Hippocampal formation (tissue), 2 donors: ENCODE measurements at regions not wholly inside any gene's neighbourhood (a gene's known extent, or its start where the extent isn't known, plus 50 kb on each side); places are given as distances from the start of the nearest gene placed in this dataset.

Experiments used
- DNase-seq, 2 donors: peaks; one replicate each; lab custom pipeline; 2025; lab: John Stamatoyannopoulos, UW

DNA sequence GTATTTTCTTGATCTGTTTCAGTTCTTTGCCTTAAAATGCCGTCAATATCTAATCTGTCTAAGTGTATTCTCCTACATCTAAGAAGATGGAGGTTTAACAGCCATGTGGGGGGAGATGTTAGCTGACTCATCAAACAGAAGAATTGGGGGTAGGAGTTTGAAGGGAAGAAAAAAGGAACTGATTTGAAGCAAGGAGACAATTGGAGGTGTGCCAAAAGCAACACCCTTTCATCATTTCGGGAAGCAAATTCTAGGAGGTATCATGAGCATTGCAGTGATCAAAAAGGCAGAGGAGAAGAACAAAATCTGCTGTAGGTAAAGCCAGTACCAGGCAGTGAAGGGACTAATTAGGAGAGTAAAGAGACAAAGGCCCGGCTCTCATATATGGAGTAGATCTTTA lies 337.3 kb upstream of the TBC1D5 start:
- no peak for DNase-seq

DNA sequence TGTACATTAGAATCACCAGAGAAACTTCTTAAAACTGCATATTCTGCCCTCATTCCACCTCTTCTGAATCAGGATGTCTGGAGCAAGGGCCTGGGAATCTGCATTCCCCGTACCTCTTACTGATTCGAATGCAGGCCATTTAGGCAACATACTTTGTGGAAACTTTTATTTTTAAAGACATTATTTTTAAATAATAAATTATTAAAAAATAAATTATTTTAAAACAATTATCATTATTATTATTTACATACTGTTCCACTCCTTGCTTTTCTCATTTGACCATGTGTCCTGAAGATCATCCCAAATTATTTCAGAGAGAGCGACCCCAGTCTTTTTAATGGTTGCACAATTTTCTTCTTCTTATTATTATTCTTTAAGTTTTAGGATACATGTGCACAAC lies 336.6 kb upstream of the TBC1D5 start:
- DNase-seq: no peak

DNA sequence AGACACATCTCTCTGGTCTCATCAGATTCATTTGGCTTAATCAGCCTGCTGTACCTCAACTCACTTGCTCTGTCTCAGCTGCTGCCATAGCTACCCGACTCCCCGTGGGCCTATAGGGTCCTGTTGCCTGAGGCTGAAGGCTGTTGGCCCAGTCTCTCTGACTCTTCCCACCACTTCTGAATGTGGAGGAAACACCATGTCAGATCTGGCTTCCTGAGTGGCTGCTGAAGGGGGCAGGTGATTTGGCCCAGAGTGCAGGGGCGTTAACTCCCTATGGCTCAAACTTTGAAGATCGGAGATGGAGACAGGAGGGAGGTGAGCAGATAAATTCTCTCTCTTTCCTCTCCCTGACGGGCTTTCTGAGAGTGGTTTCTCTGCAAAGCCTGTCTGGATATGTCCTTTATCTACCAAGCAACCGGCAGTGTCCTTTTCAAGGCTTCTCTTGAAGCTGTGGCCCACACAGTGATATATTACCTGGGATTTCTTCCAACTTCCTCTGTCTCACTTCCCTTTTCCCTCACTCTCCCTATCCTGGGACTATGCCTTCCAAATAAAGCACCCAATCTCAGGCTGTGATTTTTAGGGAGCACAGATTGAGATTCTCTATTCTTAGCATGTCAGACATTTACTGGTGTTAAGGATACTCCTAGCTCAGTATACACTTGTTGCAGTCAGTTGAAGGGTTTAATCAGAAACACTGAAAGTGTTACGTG lies 334.9 kb upstream of the TBC1D5 start:
- no peak for DNase-seq

DNA sequence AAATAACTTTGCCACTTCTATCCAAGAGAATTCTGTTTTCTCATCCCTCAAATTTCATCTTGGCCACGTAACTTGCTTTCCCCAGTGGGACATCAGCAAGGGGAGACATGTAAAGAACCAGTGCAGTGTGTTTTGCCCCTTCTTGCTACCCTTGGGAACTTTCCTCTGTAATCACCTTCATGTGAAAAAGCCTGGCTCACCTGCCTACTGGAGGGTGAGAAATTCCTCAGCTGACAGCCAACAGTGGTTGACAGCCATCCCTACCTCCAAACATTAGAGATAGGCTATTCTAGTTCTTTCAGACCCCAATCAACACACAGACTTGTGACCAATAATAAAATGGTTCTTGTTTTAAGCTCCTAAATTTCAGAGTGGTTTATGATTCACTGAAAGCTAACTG lies 333.9 kb upstream of the TBC1D5 start:
- no peak for DNase-seq

DNA sequence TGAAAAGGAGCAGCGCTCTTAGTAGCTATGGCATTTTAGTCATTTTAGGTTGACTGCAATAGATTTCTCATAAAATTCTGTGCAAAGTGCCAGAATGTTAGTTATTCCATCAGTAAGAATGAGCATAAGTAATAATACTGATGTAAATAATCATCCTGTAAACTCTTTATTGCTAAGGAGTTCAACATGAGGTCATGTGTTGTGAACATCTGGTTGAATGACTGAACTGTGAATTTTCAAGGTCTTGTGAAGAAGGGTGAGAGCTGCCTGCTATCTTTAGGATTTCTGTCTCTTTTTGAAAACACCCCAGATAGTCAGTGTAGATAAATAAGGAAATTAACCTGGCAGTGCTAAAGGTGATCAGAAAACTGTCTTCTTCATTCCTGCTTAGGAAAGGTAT lies 333.4 kb upstream of the TBC1D5 start:
- DNase-seq: no peak

DNA sequence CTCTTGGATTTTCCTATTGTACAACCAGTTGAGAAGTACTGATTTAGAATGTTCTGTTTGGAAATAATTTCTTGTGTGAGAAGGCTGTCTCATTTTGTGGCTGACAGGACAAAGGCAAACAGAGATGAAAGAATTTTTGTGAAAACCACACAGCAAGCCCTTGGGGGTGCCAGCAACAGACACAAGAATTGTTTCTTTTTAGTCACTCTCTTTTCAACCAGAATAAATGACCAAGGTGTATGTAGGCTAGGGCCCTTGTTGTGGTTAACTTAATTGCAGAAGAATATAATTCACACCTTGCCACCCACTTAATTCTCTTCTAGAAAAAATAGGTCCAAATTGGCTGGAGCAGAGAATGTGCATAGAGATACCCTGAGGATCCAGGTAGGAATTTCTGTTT lies 329.4 kb upstream of the TBC1D5 start:
- DNase-seq: no peak

DNA sequence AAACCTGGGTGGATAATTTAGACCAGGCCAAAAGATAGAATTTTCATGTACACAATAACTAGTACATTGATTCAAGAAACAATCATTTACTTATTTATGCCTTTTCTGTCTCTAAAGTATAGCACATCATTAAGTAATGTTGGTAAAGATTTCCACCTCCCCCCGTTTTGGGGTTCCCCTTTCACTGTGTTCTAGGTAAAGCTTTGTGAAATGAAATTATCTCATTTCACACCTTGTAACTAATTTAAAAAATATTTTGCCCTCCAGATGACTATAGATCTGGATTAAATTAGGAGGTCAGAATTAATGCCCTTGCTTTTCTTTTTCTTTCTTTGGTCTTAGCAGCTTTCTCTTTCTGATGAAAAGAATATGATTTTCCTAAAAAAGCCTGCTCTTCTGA lies 328.5 kb upstream of the TBC1D5 start:
- no peak for DNase-seq

DNA sequence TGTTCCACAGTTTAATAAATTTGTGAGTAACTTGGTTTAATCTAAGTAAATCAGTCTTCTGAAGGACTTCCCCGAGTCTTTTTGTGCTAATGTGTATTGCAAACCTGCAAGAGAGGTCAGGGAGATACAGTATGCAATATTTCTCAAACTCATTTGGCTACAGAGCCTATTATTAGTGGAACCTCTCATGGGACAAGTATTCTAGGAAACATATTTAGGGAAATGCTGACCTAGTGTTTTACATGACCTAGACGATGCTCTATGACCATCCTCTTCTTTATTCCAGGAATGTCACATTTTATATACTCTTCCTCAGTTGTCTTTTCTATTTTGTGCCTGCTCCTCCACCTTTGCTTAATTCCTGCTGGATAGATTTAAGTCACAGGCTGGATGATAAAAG lies 327.8 kb upstream of the TBC1D5 start:
- no peak for DNase-seq

DNA sequence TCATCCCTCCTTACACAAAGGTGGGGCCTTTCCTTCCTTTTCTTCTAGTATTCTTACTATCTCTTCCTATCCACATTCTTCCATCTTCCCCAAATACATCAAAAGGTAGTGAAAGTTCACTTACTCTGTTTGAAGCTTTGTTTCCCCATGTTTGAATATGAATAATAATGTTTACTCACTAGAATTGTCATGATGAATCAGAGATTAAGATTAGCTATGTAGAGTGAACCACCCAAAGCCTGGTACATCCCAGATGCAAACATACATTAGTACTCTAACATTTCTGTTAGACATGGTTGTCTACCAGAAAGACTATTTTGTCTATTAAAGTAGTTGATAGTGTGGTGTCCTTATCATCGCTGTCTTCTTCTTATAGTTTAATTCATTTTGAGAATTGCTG lies 327.1 kb upstream of the TBC1D5 start:
- no peak for DNase-seq

DNA sequence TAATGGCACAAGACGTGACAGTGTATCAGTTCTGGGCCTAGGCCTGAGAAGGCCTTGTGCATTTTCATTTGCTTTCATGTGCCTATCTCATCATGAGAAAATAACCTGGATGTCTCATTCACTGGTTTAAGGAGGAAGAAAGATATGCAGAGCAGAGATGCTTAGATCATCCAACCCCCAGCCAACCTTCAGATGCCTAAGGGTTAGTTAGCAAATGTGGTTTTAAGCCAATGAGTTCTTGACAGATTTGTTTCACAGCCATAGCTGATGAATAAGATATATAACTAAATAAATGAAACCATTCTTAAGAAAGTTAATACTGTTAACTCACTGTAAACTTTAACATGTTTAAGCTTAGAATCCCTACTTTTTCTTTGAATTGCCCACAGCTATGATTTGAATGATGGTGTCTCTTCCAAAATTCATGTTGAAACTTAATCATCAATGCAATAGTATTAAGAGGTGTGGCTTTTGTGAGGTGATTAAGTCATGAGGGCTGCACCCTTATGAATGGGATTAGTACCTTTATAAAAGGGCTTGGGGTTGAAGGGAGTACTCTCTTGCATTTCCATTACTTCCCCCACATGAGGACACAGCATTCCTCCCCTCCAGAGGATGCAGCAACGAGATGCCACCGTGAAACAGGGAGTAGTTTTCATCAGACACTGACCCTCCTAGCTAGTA lies 324.6 kb upstream of the TBC1D5 start:
- DNase-seq: no peak

DNA sequence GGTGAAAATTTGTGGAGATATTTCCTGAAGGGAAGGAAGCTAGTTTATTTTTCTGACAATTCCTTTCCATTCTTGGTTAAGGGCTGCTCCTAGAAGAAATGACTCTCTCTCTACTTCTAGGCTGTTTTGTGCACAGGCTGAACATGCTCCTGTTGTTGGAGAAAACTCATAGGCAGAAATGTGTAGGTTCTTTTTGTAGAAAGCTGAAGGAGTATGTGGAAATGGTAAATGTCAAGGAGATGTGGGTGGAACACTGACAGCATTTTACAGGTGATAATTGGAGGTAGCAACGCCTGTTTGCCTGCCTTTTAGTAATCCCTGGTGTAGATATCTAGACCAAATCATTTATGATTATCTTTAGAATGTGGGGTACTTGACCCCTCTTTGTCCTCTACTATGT lies 322.2 kb upstream of the TBC1D5 start:
- DNase-seq: no peak

DNA sequence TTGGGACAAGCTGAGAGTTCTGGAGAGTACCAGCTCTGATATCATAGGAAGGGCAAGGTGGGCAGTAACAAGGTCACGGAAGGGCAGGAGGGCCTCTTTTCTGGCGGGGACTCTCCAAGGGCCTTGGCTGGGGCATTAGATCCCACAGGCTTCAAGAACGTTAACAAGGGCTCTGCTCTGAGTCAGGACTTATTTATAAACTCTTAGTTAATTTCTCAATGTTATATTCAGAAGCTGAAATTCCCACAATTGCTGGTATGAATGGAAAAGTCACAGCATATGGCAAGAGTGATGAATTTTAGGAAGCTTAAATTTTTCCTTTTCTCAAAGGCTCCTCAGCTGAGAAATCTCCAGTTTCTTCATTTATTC lies 320.2 kb upstream of the TBC1D5 start:
- DNase-seq: no peak

DNA sequence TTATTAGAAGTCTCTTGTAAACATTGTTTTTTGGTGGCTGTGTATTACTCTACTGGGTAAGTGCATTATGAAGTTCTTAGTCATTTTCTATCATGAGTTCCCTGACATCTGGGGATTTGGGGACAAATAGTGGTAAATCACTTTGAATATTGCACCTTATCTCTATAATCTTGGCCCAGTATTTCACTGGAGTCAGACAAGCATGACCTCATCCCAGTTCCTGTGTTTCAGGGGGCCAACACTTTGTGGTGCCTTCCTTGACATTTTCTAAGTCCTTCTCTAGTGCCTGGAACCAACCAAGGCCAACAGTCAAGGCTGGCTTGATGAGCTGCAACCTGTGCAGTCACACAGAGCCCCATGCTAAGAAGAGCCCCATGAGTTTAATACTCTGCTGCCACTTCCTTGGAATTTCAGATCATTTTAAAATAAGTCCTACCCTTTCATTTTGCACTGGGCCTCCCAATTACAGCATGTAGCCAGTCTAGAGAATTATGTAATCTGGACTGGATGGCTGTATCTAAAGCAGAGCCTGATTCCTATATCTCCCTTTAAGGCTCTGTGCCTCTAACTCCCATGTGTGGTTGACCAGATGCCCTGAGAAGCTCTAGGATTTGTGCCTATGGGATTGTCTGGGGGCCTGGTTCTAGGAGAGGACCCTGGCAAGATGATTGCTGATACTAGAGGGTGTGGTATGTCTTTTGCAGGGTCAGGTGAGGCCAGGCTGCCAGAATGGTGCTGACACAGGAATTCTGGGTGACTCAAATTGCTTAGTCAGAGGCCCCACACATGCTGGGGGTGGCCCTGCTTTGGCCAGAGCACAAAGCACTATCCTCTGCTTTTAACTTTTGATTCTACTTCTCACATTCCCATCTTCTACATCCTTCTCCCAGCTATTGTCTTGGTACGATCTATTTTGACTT lies 319.6 kb upstream of the TBC1D5 start:
- no peak for DNase-seq

DNA sequence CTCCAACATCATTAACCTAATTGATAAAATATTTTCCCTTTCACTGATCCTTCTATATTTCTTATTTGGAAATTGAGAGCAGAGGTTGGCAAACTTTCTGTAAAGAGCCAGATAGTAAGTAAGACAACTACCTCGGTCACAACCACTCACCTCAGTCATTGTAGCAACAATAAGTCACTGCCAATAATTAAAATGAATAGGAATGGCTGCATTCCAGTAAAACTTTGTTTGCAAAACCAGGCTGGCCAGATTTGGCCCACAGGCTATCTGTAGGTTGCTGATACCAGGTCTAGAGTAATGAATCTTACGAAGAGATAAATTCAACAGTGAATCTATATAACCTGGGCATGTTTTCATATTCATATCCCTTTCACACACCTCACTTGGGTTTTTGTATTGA lies 316.2 kb upstream of the TBC1D5 start:
- no peak for DNase-seq

DNA sequence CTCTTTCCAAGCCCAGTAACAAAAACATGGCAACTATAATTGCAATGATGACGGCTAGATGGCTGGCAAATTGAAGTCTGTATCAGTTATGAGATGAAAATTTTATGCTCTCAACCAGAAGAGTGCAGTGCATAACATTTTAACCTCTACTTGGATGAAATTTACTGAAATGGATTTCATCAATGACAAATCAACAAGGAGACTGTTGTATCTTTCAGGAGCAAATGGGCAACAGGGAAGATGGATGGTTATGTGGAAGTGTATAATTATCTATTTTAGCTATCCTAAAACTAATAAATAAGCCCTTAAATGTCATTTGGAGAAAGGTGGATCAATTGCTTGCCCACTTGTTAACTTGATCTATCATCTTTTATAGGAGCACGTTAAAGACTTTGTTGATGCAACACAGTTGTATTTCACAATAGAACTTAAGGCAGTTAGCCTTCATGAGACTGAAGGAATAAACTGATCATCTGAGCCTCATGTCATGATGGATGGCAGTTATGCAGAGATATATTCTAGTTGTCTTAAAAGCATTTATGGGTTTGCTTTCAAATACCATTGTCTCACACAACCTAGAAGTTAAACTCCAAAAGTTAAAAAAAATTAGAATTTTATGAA lies 315.1 kb upstream of the TBC1D5 start:
- DNase-seq: no peak

DNA sequence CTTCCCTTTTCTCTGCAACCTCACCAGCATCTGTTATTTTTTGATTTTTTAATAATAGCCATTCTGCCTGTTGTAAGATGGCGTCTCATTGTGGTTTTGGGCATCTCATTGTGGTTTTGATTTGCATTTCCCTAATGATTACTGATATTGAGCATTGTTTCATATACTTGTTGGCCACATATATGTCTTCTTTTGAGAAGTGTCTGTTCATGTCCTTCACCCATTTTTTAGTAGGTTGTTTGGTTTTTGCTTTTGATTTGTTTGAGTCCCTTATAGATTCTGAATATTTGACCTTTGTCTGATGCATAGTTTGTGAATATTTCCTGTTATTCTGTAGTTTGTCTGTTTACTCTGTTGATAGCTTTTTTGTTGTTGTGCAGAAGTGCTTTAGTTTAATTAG lies 312.2 kb upstream of the TBC1D5 start:
- no peak for DNase-seq

DNA sequence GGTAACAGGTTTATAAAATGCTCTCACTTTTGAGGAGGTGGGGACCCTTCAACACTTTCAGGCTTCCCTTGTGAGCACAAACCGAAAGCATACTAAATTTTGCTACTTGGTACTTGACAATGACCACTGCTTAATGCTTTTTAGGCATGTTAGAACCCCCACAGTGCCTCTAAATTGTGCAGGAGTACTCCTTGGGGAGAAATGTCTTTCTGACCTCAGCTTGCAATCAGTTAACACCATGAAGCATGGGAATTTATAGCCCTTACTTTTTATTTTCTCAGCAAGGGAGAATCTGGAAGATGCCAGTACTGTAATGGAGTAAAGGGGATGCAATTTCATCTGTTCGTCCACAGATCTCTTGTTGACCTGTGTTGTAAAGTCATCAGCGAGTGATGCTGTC lies 308.9 kb upstream of the TBC1D5 start:
- no peak for DNase-seq

DNA sequence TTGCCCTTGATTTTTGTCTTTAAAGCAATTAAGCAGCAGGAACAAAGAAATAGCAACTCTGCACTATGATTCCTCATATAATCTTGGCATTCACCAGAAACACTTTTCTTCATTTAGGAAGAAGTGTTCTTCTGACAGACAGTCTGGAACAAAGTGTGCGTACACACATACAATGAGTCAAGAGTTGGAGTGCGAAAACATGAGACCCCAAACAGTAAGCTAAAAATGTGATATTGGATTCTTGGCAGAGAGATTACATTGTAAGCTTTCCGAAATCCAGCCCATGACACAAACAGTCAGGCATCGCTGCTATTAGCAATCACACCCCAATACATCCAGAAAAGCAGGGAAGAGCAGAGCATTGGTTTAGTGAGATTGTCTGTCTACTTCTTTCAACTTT lies 306.7 kb upstream of the TBC1D5 start:
- no peak for DNase-seq

DNA sequence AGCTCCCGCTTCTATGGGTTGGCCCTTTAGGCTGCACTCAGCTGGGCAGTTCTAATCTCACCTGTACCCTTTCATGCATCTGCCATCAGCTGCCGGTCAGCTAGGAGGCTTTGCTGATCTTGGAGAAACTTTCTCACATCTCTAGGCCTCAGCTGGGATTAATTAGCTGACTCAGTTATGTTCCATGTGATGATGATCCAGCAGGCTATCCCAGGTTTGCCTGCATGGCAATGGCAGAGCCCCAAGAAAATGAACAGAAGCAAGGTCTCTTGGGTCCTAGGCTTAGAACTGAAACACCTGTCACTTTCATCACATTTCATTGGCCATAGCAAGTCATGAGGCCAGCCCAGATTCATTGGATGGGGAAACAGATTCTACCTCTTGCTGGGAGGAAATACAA lies 304.6 kb upstream of the TBC1D5 start:
- no peak for DNase-seq

DNA sequence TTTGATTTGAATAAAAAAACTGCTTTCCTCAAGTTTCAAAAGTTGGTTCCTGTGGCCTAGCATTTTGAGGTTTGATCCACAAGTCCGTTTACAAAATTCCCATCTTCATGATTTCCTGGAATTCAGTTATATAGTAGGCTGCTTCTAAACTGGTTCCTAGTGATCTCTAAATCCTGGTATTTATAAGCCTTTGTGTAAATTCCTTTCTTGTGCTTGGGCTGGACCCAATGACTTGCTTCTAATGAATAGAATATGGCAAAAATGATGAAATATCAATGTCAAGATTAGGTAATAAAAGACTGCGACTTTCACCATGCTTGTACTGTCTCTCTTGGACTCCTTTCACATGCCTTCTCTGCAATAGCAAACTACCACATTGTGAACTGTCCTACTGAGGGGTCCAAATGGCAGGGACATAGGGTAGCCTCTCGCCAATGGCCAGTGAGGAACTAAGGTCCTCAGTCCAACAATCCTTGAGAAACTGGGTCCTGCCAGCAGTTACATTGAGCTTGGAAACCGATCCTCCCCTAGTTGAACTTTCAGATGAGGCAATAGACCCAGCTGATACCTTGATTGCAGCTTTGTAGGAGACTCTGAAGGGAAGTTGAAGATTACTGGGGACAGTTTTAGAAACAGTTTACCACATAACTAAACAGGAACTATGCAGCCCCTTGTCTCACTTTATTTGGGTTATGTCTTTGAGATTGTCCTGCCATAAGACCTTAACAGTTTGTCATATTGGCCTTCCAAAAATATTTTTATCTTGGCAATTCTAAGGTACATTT lies 303.9 kb upstream of the TBC1D5 start:
- no peak for DNase-seq

DNA sequence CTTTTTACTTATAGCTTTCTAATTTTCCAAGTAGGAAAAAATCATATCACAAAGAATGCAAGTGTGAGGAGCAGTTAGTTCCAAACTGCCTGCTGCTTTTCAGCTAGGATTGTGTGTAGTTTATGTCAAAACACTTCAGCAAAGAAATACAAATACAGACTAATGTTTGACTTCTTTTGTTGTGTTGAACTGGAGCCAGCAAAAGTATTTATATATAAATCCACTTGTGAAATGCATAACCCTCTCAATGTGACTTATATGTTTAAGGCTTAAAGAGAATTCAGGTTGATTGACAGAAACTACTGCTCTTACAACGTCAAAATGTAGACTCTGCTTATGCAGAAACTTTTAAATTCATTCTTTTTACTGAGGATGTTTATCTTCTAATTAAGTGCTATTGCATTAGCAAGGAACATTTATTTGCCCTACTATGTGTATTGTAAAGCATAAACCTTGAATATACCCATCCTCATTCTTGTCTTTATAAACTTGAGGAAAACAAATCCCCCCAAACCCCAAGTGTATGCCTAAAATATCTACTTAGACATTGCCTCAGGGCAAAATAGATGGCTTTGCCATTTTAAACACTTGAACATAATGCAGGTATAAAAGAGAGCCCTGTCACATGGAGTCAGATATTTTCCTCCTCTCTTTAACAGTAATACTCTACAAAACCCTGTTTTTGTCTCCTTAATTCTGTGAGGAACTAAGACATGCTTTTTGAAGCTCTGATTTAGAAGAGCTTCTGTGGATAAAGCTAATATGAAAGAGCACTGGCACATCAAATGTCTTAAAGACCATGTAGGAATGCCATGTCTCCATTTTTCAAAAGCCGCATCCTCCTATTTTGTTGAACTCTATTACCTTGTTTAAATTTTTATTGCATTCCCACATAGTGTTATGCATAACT lies 302.8 kb upstream of the TBC1D5 start:
- no peak for DNase-seq
